AG04450 (cell line): ENCODE measurements at regions not wholly inside any gene's neighbourhood (a gene's known extent, or its start where the extent isn't known, plus 50 kb on each side); places are given as distances from the start of the nearest gene placed in this dataset.

Experiments
- CTCF ChIA-PET: fragments of 300-600, 350-600 bp; formaldehyde crosslinking; extraction: SDS; loops from one replicate; lab custom pipeline; 2022; ENCODE audit warnings: antibody characterized with exemption, inconsistent platforms; lab: Charles Lee
- POLR2A ChIA-PET: fragments of 350-600 bp; formaldehyde crosslinking; extraction: SDS; loops from one replicate; lab custom pipeline; 2021; ENCODE audit warnings: antibody characterized with exemption, inconsistent platforms; lab: Yijun Ruan, JAX
- DNase-seq: peaks from one replicate; pipeline ENCODE4 v3.0.0-alpha.2; 2011; ENCODE audit warnings: low read depth, low spot score
- H3K27ac ChIP-seq: one replicate; pipeline ENCODE4 v1.5.1; 2012; ENCODE audit warnings: low read depth, low read length, control low read depth
- H3K27me3 ChIP-seq: one replicate; pipeline ENCODE4 v1.6.0; 2012; ENCODE audit warnings: low read length; ENCODE audit not compliant: control insufficient read depth, insufficient read depth
- H3K4me3 ChIP-seq: 2 replicates; pipeline ENCODE4 v1.5.1; 2011; ENCODE audit warnings: mild to moderate bottlenecking, low read depth, low read length, control low read depth
- H3K9me3 ChIP-seq: 2 replicates; pipeline ENCODE4 v1.5.1; 2012; ENCODE audit warnings: low read length; ENCODE audit not compliant: control insufficient read depth, insufficient read depth
- TF ChIP-seq, protein P1 (sequence below): IDR thresholded peaks from 2 replicates; pipeline ENCODE4 v1.5.1; 2011; ENCODE audit warnings: low read depth, low read length, control low read depth, inconsistent platforms

DNA sequence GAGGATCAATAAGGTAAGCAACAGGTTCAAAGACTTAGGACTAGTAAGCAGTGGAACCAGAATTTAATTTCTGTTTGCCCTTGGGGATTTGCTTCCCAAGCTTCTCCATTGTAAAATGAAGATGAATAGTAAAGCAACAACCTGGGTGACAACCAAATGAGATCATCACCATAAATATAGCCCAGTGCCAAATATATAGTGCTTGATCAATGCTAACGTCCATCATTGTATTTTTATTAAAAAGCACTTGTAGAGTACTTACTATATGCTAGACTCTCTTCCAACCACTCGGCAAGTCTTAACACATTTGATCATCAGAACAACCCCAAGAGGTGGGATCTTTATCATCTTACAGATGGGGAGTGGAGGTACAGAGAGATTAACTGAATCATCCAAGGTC lies 51.5 kb upstream of the NMNAT3 start:
- Histone ChIP-seq H3K27ac (no peak overlapping the region), H3K9me3 (no peaks in the 10 kb centered on the region), H3K4me3 (no peak overlapping the region), H3K27me3 (no peaks in the 10 kb centered on the region)
- POLR2A ChIA-PET, result no interaction called here
- CTCF ChIA-PET, result no interaction called here
- TF ChIP-seq, protein P1, sequence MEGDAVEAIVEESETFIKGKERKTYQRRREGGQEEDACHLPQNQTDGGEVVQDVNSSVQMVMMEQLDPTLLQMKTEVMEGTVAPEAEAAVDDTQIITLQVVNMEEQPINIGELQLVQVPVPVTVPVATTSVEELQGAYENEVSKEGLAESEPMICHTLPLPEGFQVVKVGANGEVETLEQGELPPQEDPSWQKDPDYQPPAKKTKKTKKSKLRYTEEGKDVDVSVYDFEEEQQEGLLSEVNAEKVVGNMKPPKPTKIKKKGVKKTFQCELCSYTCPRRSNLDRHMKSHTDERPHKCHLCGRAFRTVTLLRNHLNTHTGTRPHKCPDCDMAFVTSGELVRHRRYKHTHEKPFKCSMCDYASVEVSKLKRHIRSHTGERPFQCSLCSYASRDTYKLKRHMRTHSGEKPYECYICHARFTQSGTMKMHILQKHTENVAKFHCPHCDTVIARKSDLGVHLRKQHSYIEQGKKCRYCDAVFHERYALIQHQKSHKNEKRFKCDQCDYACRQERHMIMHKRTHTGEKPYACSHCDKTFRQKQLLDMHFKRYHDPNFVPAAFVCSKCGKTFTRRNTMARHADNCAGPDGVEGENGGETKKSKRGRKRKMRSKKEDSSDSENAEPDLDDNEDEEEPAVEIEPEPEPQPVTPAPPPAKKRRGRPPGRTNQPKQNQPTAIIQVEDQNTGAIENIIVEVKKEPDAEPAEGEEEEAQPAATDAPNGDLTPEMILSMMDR, result no peak
- DNase-seq, result no peak

DNA sequence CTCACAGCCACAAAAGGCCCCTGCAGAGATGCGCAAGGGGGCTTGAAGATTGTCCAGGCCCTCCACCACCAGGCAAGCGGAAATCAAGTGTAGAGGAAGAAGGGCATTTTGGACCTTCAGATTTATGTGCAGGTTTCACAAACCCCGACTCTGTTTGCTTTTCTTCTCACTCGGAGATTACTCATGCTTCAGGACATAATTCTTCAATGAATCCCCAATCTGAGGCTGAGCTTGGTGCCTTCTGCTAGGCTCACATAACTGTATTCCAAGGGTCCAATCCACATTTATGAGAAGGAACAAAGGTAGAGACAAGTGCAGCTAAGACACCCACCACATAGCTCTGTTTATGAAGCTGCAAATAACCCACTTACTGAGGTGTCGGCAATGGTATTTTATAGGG lies 50.6 kb upstream of the NMNAT3 start:
- TF ChIP-seq, protein P1, result no peak
- Histone ChIP-seq H3K9me3 (no peaks in the 10 kb centered on the region), H3K4me3 (no peak overlapping the region), H3K27me3 (no peaks in the 10 kb centered on the region), H3K27ac (no peak overlapping the region)
- POLR2A ChIA-PET, result no interaction called here
- CTCF ChIA-PET, result no interaction called here
- DNase-seq, result no peak
